Naive thymus-derived CD4-positive, alpha-beta T cell (primary cell): ENCODE measurements at regions not wholly inside any gene's neighbourhood (a gene's known extent, or its start where the extent isn't known, plus 50 kb on each side); places are given as distances from the start of the nearest gene placed in this dataset.

Source experiments
- ATAC-seq: fragments of 150-1000 bp; cut with Tn5 transposase; 2 replicates; pipeline ENCODE4 v1.10.0; 2021; ENCODE audit warnings: mild to moderate bottlenecking, moderate library complexity
- CTCF ChIA-PET: fragments of 350-600 bp; sonication (Branson Sonifier 250); formaldehyde crosslinking; loops from one replicate; lab custom pipeline; 2021; ENCODE audit warnings: antibody characterized with exemption; lab: Charles Lee
- POLR2A ChIA-PET: fragments of 350-600 bp; sonication (Branson Sonifier 250); formaldehyde crosslinking; loops from one replicate; lab custom pipeline; 2021; ENCODE audit warnings: antibody characterized with exemption, inconsistent platforms; lab: Charles Lee
- DNase-seq, 9 donors: peaks; one replicate each; pipeline versions ENCODE4 v3.0.0 to v3.0.0-alpha.2; 2020 to 2022; ENCODE audit warnings: mixed read lengths in 1 of 9
- H3K27ac ChIP-seq: one replicate; pipeline ENCODE4 v1.7.0; 2013; ENCODE audit warnings: mild to moderate bottlenecking, low read depth, low read length, moderate library complexity
- H3K27me3 ChIP-seq, 2 donors: one replicate each; pipeline ENCODE4 v1.7.0; 2013; ENCODE audit warnings: low read length in 2 of 2, mild to moderate bottlenecking in 2 of 2, moderate library complexity in 2 of 2; ENCODE audit not compliant: control insufficient read depth in 2 of 2, insufficient read depth in 2 of 2
- H3K36me3 ChIP-seq, 3 experiments: 1 replicate in 2 of 3; 2 replicates in 1 of 3; pipeline ENCODE4 v1.7.0; 2013; ENCODE audit warnings: low read length in 3 of 3, mild to moderate bottlenecking in 3 of 3, moderate library complexity in 1 of 3; ENCODE audit not compliant: insufficient read depth in 3 of 3, control insufficient read depth in 2 of 3
- H3K4me1 ChIP-seq, 2 donors: one replicate each; pipeline ENCODE4 v1.7.0; 2013; ENCODE audit warnings: low read length in 2 of 2, mild to moderate bottlenecking in 2 of 2, moderate library complexity in 1 of 2; ENCODE audit not compliant: control insufficient read depth in 2 of 2, insufficient read depth in 2 of 2
- H3K4me3 ChIP-seq: 2 replicates; pipeline ENCODE4 v1.7.0; 2013; ENCODE audit warnings: mild to moderate bottlenecking, low read length
- H3K9me3 ChIP-seq, 3 experiments: 1 replicate in 2 of 3; 2 replicates in 1 of 3; pipeline ENCODE4 v1.7.0; 2013; ENCODE audit warnings: low read length in 3 of 3; ENCODE audit not compliant: control insufficient read depth in 2 of 3
- H3K27ac Mint-ChIP-seq, 9 donors: one replicate each; pipeline ENCODE4 v1.8.0; 2020 to 2022; ENCODE audit warnings: mixed read lengths in 9 of 9, mild to moderate bottlenecking in 8 of 9, moderate library complexity in 5 of 9, inconsistent platforms in 2 of 9
- H3K27me3 Mint-ChIP-seq, 5 donors: one replicate each; pipeline ENCODE4 v1.8.0; 2021 to 2022; ENCODE audit warnings: mixed read lengths in 5 of 5, mild to moderate bottlenecking in 1 of 5
- H3K36me3 Mint-ChIP-seq, 5 donors: one replicate each; pipeline ENCODE4 v1.8.0; 2020 to 2022; ENCODE audit warnings: mixed read lengths in 5 of 5, mild to moderate bottlenecking in 3 of 5, inconsistent platforms in 1 of 5
- H3K4me1 Mint-ChIP-seq, 7 donors: one replicate each; pipeline ENCODE4 v1.8.0; 2020 to 2022; ENCODE audit warnings: mixed read lengths in 7 of 7, mild to moderate bottlenecking in 3 of 7, inconsistent platforms in 1 of 7
- H3K4me3 Mint-ChIP-seq, 10 donors: one replicate each; pipeline ENCODE4 v1.8.0; 2020 to 2022; ENCODE audit warnings: mild to moderate bottlenecking in 10 of 10, mixed read lengths in 10 of 10, moderate library complexity in 6 of 10, inconsistent platforms in 2 of 10
- H3K9me3 Mint-ChIP-seq, 11 donors: one replicate each; pipeline ENCODE4 v1.8.0; 2020 to 2022; ENCODE audit warnings: mixed read lengths in 11 of 11, mild to moderate bottlenecking in 4 of 11, inconsistent platforms in 1 of 11, moderate library complexity in 1 of 11
- intact Hi-C, 2 donors: fragments of 100-400 bp; cut with micrococcal nuclease; formaldehyde crosslinking; loops; one replicate each; pipeline ENCODE4 v1.15.1; 2023

DNA sequence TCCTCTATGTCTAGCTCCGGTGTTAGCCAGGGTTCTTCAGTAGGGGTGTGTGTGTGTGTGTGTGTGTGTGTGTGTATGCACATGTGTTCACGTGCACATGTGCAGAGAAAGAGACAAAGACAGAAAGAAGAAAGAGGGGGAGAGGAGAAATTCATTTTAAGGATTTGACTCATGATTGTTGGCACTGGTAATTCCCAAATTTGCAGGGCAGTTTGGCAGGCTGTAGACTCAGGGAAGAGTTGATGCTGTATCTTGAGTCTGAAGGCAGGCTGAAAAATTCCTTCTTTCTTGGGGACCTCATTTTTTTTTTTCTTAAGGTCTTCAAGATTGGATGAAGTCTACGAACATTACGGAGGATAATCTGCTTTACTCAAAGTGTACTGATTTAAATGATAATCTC lies 335.7 kb downstream of the NSG2 start:
- no peak overlapping the region for H3K27ac ChIP-seq
- peaks cover 0 to 7% (median 0%) of the 10 kb centered on the region in 11 donors for H3K9me3 Mint-ChIP-seq
- no peaks in the 10 kb centered on the region for H3K36me3 ChIP-seq
- no peaks in the 10 kb centered on the region for H3K36me3 Mint-ChIP-seq
- no peak for ATAC-seq
- H3K9me3 ChIP-seq = no peaks in the 10 kb centered on the region
- no peak overlapping the region for H3K4me3 Mint-ChIP-seq
- H3K4me1 ChIP-seq = no peaks in the 10 kb centered on the region
- H3K27me3 ChIP-seq = no peaks in the 10 kb centered on the region
- no peak overlapping the region for H3K4me3 ChIP-seq
- ChIA-PET POLR2A (no interaction called here), CTCF (no interaction called here)
- H3K4me1 Mint-ChIP-seq = no peaks in the 10 kb centered on the region
- peaks cover 0 to 23% (median 12%) of the 10 kb centered on the region in 5 donors for H3K27me3 Mint-ChIP-seq
- intact Hi-C loops = no loop called here
- no peak overlapping the region for H3K27ac Mint-ChIP-seq
- DNase-seq = no peak

GRCh38 chr5:174383210-174384167 lies 338.0 kb downstream of the NSG2 start:
- ATAC-seq = no peak
- POLR2A ChIA-PET = no interaction called here
- Mint-ChIP-seq H3K27me3 (peaks cover 0 to 41% (median 30%) of the 10 kb centered on the region in 5 donors), H3K4me1 (no peaks in the 10 kb centered on the region), H3K27ac (no peak overlapping the region), H3K4me3 (no peak overlapping the region), H3K36me3 (no peaks in the 10 kb centered on the region), H3K9me3 (peaks cover 0 to 13% (median 1%) of the 10 kb centered on the region in 11 donors)
- Histone ChIP-seq H3K36me3 (no peaks in the 10 kb centered on the region), H3K9me3 (no peaks in the 10 kb centered on the region), H3K27ac (no peak overlapping the region), H3K4me3 (no peak overlapping the region), H3K27me3 (no peaks in the 10 kb centered on the region), H3K4me1 (no peaks in the 10 kb centered on the region)
- no peak for DNase-seq
- intact Hi-C loops = no loop called here
- CTCF ChIA-PET = no interaction called here

DNA sequence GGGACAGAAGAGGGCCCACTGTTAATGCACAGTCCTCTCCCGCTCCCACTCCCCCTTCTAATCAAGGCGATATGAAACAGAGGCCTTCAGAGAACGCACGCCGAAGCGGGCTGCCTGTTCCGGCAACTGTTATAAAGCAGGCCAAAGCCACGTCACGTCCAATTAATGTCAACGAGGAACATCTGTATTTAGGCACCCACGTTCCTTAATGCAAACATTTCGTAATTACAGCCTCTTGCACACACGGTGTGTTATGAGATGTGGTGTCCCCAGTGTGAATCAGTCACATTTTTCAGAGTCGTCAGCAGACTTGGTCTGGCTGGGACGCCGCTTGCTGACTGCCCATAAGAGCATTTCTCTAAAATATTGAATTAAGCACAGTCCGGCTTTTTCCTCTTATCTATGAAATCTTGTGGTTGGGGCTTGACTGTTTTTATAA lies 339.0 kb downstream of the NSG2 start:
- no peak overlapping the region for H3K27ac ChIP-seq
- H3K27ac Mint-ChIP-seq = no peak overlapping the region
- CTCF ChIA-PET = no interaction called here
- H3K4me3 Mint-ChIP-seq = no peak overlapping the region
- no peaks in the 10 kb centered on the region for H3K27me3 ChIP-seq
- no peak for ATAC-seq
- no peaks in the 10 kb centered on the region for H3K36me3 Mint-ChIP-seq
- no peaks in the 10 kb centered on the region for H3K4me1 Mint-ChIP-seq
- no peaks in the 10 kb centered on the region for H3K36me3 ChIP-seq
- POLR2A ChIA-PET = no interaction called here
- intact Hi-C loops = no loop called here
- DNase-seq = no peak
- peaks cover 0 to 13% (median 1%) of the 10 kb centered on the region in 11 donors for H3K9me3 Mint-ChIP-seq
- no peak overlapping the region for H3K4me3 ChIP-seq
- no peaks in the 10 kb centered on the region for H3K4me1 ChIP-seq
- H3K27me3 Mint-ChIP-seq = peaks cover 0 to 42% (median 34%) of the 10 kb centered on the region in 5 donors
- H3K9me3 ChIP-seq = no peaks in the 10 kb centered on the region

GRCh38 chr5:174386306-174386705 lies 338.1 kb upstream of the MSX2 start:
- Histone ChIP-seq H3K27me3 (no peaks in the 10 kb centered on the region), H3K9me3 (no peaks in the 10 kb centered on the region), H3K4me1 (no peaks in the 10 kb centered on the region), H3K4me3 (no peak overlapping the region), H3K27ac (no peak overlapping the region), H3K36me3 (no peaks in the 10 kb centered on the region)
- no peaks in the 10 kb centered on the region for H3K4me1 Mint-ChIP-seq
- intact Hi-C loops = no loop called here
- no peaks in the 10 kb centered on the region for H3K36me3 Mint-ChIP-seq
- ChIA-PET CTCF (no interaction called here), POLR2A (no interaction called here)
- H3K27me3 Mint-ChIP-seq = peaks cover 0 to 42% (median 34%) of the 10 kb centered on the region in 5 donors
- DNase-seq (no peak), ATAC-seq (no peak)
- H3K9me3 Mint-ChIP-seq = peaks cover 0 to 13% (median 0%) of the 10 kb centered on the region in 11 donors
- H3K4me3 Mint-ChIP-seq = no peak overlapping the region
- H3K27ac Mint-ChIP-seq = no peak overlapping the region

DNA sequence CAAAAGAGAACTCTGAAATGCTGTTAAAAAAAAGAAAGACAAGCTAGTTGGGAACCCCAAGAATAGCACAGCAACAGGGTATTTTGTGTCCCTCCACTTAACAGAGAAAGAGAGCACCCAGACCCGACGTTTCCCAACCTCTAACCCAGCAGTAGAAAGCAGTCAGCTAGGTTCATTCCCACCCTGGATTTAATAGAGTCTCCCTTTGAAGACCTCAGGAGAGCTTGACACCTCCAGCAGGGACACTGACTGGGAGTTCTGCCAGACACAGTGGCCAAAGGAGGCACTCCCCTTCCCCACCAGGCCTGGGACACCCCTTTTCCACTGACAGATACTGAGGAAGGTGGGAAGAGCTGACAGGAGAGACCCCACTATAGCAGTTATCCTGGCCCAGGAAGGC lies 337.5 kb upstream of the MSX2 start:
- ATAC-seq = no peak
- Histone ChIP-seq H3K4me1 (no peaks in the 10 kb centered on the region), H3K36me3 (no peaks in the 10 kb centered on the region), H3K27ac (no peak overlapping the region), H3K4me3 (no peak overlapping the region), H3K9me3 (no peaks in the 10 kb centered on the region), H3K27me3 (no peaks in the 10 kb centered on the region)
- H3K4me3 Mint-ChIP-seq = no peak overlapping the region
- H3K27ac Mint-ChIP-seq = no peak overlapping the region
- CTCF ChIA-PET = no interaction called here
- no peaks in the 10 kb centered on the region for H3K36me3 Mint-ChIP-seq
- intact Hi-C loops = no loop called here
- peaks cover 0 to 44% (median 34%) of the 10 kb centered on the region in 5 donors for H3K27me3 Mint-ChIP-seq
- no peak for DNase-seq
- no peaks in the 10 kb centered on the region for H3K4me1 Mint-ChIP-seq
- peaks cover 0 to 13% (median 0%) of the 10 kb centered on the region in 11 donors for H3K9me3 Mint-ChIP-seq
- POLR2A ChIA-PET = no interaction called here

DNA sequence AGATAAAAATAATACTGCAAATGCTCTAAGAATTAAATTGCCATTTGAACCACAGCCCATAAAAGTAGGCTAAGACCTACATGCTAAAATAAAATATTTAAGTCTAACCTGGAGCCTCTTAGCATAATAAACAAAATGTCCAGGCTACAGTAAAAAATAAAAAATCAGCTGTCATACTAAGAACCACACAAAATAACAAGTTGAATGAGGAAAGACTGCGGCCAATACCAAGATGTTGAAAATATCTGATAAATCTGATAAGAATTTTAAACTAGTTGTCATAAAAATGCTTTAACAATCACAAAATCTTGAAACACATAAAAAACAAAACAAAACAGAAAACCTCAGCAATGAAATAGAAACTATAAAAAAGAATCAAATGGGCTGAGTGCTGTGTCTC lies 336.9 kb upstream of the MSX2 start:
- Mint-ChIP-seq H3K4me1 (no peaks in the 10 kb centered on the region), H3K27me3 (peaks cover 0 to 50% (median 34%) of the 10 kb centered on the region in 5 donors), H3K9me3 (peaks cover 0 to 13% (median 0%) of the 10 kb centered on the region in 11 donors), H3K27ac (no peak overlapping the region), H3K4me3 (no peak overlapping the region), H3K36me3 (no peaks in the 10 kb centered on the region)
- H3K36me3 ChIP-seq = no peaks in the 10 kb centered on the region
- ATAC-seq = no peak
- H3K4me3 ChIP-seq = no peak overlapping the region
- ChIA-PET CTCF (no interaction called here), POLR2A (no interaction called here)
- intact Hi-C loops = no loop called here
- no peaks in the 10 kb centered on the region for H3K27me3 ChIP-seq
- no peak for DNase-seq
- no peak overlapping the region for H3K27ac ChIP-seq
- no peaks in the 10 kb centered on the region for H3K9me3 ChIP-seq
- no peaks in the 10 kb centered on the region for H3K4me1 ChIP-seq

- Mint-ChIP-seq H3K4me3 (no peak overlapping the region), H3K27me3 (peaks cover 0 to 25% (median 21%) of the 10 kb centered on the region in 5 donors), H3K36me3 (no peaks in the 10 kb centered on the region), H3K4me1 (no peaks in the 10 kb centered on the region), H3K9me3 (no peaks in the 10 kb centered on the region), H3K27ac (no peak overlapping the region)
- POLR2A ChIA-PET = no interaction called here
- DNase-seq (no peak), ATAC-seq (no peak)
- intact Hi-C loops = no loop called here
- CTCF ChIA-PET = no interaction called here
- Histone ChIP-seq H3K27ac (no peak overlapping the region), H3K27me3 (no peaks in the 10 kb centered on the region), H3K36me3 (no peaks in the 10 kb centered on the region), H3K4me3 (no peak overlapping the region), H3K9me3 (no peaks in the 10 kb centered on the region), H3K4me1 (no peaks in the 10 kb centered on the region)
Observed at GRCh38 chr5:174392892-174393291, 331.5 kb upstream of the MSX2 start.
